ENCODE measurements at regions not wholly inside any gene's neighbourhood (a gene's known extent, or its start where the extent isn't known, plus 50 kb on each side); places are given as distances from the start of the nearest gene placed in this dataset.

GRCh38 chr6:104423691-104424090 is 436.0 kb downstream of the HACE1 start:
- no peak for DNase-seq

DNA sequence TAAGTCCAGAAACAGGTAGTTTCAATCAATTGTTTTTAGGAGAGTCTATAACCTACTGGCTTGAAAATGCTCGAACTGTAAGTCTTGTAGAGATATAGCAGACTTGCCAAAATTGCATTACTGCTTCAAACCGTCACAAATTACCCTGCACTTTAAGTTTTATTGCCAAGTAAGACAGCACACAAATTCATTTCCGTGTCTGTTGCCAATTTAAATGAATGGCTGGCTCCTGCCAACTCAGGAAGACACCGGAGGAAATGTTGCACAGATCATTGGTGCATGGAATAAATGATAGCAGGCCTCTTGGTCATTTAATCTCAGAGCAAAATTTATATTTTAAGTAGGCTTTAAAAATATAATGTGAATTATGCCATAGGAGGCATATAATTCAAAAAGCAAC is 438.1 kb downstream of the HACE1 start:
- no peak for DNase-seq

DNA sequence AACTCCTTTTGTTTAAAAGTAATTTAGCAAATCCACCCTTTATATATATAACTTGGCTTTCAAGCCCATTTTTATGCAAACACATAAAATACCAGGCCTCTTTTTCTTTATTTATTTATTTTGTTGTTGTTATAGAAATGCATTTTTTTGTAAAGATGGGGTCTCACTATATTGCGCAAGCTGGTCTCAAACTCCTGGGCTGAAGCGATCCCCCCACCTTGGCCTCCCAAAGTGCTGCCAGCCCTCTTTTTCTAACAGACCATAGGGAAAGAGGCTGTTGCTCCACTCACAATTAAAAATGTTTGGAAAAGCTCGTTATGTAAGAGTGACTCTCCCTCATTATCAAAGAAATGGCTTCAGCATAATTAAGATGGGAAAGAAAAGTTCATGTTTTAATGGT is 440.9 kb downstream of the HACE1 start:
- no peak for DNase-seq

DNA sequence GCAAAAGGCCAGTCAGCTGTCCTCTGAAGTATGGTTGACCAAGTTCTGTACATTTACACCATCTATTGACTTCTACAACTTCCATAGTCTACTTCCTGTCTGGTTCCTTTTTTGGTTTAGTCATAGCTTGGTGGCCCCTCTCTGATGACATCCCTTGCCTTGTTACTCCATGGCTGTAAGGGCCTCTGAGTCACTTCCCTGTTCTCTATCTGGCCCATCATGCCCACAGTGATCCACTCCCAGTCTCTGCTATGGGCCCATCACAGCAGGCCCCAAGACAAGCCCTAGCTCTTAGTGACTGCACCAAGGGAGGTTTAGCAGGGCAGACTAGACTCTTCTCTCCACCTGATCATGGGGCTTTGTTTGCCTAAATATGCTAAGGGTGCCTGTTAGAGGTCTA is 441.6 kb downstream of the HACE1 start:
- no peak for DNase-seq

- no peak for DNase-seq
Observed at GRCh38 chr6:104414723-104415122, 445.0 kb downstream of the HACE1 start.

DNA sequence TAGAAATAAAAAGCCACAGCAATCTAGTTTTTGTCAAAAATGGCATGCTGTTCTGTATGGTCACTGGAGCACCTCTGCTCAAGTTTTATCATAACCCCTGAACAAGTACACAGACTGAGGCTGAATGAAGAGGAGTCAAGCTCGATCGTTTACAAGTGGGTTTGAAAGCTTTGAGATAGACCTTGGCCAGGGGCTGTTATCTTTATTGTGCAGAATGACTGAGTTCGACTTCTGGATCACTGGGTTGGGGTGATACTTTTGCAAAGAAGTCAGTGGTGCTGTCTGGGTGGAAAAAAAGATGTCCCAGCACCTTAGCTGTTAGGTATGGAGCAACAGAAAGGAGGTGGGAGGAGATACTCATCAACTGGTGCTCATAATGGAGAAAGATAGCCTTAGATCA is 446.0 kb downstream of the HACE1 start:
- DNase-seq: no peak

DNA sequence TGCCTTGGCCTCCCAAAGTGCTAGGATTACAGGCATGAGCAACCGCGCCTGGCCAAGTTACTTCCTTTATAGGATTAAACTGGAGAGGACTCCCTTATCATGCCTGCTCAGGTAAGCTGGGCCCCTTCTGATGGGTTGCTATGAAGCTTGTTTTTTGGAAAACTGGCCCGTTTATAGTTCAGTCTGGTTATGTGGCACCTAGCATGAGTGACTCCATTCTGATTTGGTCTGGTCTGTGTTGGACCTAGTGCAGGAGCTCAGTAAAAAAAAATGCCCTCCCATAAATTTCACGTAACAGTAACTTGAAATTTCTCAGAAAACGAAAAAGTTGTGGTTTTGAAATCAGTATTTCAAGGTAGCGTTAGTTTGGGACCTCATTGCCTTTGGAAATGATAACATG is 448.4 kb downstream of the HACE1 start:
- DNase-seq: no peak

GRCh38 chr6:104409913-104410312 is 449.8 kb downstream of the HACE1 start:
- no peak for DNase-seq

GRCh38 chr6:104407957-104408356 is 451.8 kb downstream of the HACE1 start:
- no peak for DNase-seq

DNA sequence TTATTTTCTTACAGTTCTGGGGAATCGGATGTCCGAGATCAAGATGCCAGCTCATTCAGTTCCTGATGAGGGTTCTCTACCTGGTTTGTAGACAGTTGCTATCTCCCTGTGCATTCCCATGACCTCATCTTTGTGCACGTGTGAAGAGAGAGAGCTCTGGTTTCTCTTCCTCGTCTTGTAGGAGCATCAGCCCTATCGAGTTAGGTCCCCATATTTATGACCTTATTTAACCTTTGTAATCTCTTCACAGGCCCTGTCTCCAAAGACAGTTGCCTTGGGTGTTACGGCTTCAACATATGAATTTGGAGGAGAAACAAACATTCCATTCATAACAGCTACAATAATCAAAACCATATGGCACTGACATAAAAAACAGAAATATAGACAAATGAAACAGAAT is 455.3 kb downstream of the HACE1 start:
- no peak for DNase-seq

DNA sequence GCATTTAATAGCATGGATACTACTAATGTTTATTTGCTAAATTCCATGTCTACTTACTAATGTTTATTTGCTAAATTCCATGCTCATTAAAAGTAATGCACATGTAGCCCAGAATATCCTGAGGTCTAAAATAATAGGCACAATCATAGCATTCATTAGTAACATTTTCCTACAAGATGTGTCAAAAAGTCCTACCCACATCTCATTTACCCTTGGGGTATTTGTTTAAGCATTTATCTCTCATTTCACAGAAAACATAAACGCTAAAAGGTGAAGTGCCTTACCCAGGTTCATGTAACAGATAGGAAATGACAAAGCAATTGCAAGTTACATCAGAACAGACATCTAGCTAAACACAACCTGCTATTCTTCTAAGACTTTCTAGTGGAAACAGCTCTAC is 457.1 kb downstream of the HACE1 start:
- no peak for DNase-seq

DNA sequence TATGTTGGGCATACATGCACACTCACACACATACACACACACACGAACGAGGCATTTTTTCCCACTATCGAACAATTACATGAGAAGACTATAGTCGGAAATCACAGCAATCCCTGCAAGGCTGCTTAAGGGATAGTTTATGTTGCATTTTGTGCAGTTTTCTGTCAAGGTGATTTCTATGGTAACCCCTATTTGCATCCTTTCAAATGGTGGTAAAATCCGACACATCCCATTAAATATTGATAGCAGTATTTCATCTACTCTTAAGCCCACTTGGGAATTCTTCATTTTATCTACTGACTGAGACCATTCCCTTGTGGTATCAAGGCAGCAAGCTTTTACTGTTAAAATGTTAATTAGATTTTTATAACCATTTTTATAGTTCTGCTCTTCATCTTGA is 457.8 kb downstream of the HACE1 start:
- DNase-seq: no peak

- DNase-seq: no peak
Observed at GRCh38 chr6:104400844-104401243, 458.9 kb downstream of the HACE1 start.

DNA sequence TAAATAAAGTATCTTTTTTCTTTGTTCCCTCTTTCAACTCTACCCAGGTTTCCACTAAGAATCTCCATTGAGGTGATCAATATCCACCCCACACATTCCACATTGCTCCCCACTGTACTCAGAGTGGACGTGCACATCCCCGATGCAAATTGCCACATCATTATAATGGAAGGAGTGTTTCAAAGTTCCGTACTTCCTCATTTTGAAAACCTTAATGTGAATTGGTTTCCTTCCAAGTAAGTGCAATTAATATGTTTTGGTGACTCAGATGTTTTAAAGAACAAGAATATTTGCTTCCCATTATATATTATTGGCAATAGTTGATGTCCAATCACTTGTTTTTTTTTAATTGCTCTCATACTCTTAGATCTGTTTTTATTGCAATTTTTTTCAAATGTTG is 463.6 kb downstream of the HACE1 start:
- DNase-seq: no peak

GRCh38 chr6:104381907-104382306 is 477.8 kb downstream of the HACE1 start:
- DNase-seq: no peak

DNA sequence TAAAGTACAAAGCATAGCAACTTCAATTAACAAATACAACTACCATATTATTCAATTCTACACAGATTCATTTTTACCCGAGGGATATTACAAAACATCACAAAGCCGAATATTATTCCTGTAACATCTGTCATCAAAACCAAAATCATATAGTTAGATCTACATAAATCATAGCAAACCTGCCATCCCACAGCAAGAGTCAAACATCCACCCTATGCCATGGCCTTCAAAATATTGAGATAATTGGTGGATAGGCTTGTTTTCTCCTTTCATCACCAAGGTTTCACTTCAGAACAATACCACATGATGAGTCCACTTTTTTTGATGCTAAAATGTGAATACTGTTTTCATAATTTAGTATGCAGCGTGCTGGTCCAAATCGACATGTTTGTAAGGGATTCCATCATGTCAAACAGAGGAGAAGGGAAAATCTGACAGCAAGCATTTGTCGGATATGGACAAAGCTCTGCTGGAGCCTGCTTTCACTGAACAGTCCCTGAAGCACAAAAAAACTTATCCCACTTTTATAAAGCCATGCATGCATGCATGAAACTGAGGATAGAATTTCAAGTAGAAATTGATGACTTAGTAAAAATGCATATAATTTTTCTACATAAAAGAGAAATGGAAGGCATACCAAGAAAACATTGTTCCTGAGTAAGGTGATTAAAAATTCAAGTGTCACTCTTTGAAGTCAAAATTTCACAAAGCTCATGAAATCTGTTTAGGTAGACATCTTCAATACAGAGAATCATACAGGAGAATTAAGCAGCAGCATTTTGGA is 494.1 kb downstream of the HACE1 start:
- no peak for DNase-seq

- no peak for DNase-seq
Observed at GRCh38 chr6:104357928-104358327, 501.8 kb downstream of the HACE1 start.

DNA sequence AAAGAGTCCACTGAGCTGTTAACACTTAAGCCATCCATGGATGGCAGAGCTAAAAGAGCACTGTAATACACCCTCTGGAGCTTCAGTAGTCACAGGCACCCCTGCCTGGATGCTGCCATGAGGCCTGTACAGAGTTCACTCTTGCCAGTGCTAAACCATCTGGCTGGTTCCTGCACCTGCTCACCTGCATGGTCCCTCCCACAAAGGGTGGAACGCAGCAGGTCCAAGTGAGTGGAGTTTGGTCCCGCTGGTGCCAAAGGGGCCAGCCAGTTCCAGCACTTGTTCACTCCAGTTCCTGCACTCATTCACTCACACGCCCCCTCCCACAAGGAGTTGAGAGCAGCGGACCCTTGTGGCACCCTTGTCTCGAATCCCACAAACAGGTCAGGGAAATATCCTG is 503.5 kb downstream of the HACE1 start:
- no peak for DNase-seq

- no peak for DNase-seq
Observed at GRCh38 chr6:104349191-104349590, 510.5 kb downstream of the HACE1 start.

DNA sequence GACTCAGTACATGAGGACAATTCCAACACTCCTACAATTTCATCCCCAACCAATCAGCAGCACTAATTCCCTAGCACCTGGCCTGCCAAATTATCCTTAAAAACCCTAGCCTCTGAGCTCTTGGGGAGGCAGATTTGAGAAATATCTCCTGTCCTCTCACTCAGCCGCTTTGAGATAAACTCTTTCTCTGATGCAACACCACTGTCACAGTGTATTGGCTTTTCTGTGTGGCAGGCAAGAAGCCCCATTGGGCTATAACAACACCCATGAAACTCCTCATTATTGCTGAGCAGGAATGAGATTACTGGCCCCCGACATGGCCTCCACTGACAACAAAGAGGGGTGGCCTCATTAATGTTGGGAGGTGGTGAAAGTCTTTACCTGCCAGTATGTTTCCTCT is 515.5 kb downstream of the HACE1 start:
- DNase-seq: no peak

DNA sequence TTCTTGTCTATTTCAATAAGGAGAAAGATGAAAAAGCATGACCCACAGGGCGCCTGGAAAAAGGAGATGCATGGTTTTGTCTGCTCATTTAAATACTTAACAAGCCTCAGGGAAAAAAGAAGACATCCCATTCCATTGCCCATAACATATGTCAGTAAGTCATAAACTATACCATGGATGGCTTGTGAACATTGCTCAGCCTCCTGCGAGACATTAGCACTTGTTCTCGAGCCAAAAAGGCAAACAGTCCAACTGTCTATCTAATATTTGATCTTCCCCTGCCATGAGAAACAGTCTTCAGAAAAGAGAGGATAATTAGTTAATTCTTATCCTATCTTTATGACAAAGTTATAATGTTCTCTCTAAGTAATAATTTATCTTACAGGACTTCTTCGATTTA is 527.4 kb downstream of the HACE1 start:
- DNase-seq: no peak

DNA sequence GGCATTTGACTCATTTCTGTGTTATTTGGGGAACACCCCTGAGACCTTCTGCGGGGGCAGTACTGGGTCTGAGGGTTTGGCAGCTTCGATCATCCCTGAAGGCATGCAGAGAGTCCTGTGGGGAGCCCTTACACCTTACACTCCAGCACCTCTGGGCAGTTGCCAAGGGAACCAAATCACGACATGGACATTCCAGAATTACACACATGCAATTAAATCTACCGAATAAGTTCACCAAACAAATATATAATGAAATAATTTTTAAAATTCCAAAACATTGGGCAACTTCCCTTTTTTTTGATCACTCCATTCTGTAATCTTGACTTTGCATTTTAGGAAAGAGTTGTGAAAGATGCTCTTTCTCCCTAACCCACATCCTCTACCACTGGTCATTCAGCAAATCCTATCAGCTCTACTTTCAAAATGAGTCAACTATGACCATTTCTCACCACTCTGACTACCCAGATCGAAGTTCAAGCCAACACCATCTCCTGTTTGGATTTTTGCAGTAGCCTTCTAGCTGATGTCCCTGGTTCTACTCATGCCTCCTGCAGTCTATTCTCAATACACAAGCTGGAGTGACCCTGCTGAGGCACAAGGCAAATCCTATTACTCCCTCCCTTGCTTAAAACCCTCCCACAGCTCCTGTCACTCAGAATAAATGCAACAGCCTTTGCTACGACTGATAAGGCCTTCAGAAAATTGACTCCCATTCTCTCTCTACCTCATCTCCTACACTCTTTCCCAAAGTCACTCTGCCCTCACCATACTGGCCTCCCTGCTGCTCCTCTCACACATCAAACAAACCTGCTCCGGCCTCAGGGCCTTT is 533.3 kb downstream of the HACE1 start:
- DNase-seq: no peak
